OCI-M1 (cell line): ENCODE measurements at regions not wholly inside any gene's neighbourhood (a gene's known extent, or its start where the extent isn't known, plus 50 kb on each side); places are given as distances from the start of the nearest gene placed in this dataset.

Source experiments
- DNase-seq: peaks from one replicate; lab custom pipeline; 2025; lab: John Stamatoyannopoulos, UW

- no peak for DNase-seq
These were observed 78.2 kb upstream of the TMPO start for GRCh38 chr12:98437166-98437565.

GRCh38 chr12:98437806-98438595 is 77.4 kb upstream of the TMPO start:
- DNase-seq = no peak

GRCh38 chr12:98438656-98439230 is 76.6 kb upstream of the TMPO start:
- no peak for DNase-seq

GRCh38 chr12:98439471-98439951 is 75.9 kb upstream of the TMPO start:
- peak; percentile 89 for DNase-seq

GRCh38 chr12:98439981-98440581 is 75.3 kb upstream of the TMPO start:
- DNase-seq = peak; percentile 98

GRCh38 chr12:98446060-98446459 is 69.3 kb upstream of the TMPO start:
- no peak for DNase-seq

GRCh38 chr12:98446682-98447081 is 68.7 kb upstream of the TMPO start:
- no peak for DNase-seq

GRCh38 chr12:98449584-98449983 is 65.8 kb upstream of the TMPO start:
- DNase-seq = no peak

- no peak for DNase-seq
These were observed 62.3 kb upstream of the TMPO start for GRCh38 chr12:98453070-98453469.

- DNase-seq = no peak
These were observed 61.9 kb upstream of the TMPO start for GRCh38 chr12:98453492-98453891.

GRCh38 chr12:98456041-98456440 is 59.3 kb upstream of the TMPO start:
- no peak for DNase-seq

GRCh38 chr12:98456576-98457573 is 58.5 kb upstream of the TMPO start:
- no peak for DNase-seq

- peak; percentile 80 for DNase-seq
These were observed 51.2 kb upstream of the TMPO start for GRCh38 chr12:98464190-98464589.

- DNase-seq = no peak
These were observed 49.9 kb upstream of the TMPO start for GRCh38 chr12:98465505-98465904.
